ENCODE measurements at regions not wholly inside any gene's neighbourhood (a gene's known extent, or its start where the extent isn't known, plus 50 kb on each side); places are given as distances from the start of the nearest gene placed in this dataset.

GRCh38 chr3:178382449-178383061, 153.7 kb upstream of the KCNMB2 start:
- TF ChIP-seq CTCF (IDR thresholded peaks at IDR 0.05; ENCODE audit: low read depth, low read length, poor library complexity, severe bottlenecking) (no peak), EZH2phosphoT487 (IDR thresholded peaks at IDR 0.05; ENCODE audit: borderline replicate concordance, low read length) (no peak)
